IMR-90 (cell line): ENCODE measurements at regions not wholly inside any gene's neighbourhood (a gene's known extent, or its start where the extent isn't known, plus 50 kb on each side); places are given as distances from the start of the nearest gene placed in this dataset.

Source experiments
- ATAC-seq: fragments of 200-7000 bp; cut with Tn5 transposase; 2 replicates; pipeline ENCODE4 v1.9.1; 2020; ENCODE audit warnings: low read depth, mild to moderate bottlenecking, moderate library complexity
- BruUV-seq: library from RNA; stranded (reverse); fragments of 400-500 nt; replicated peaks from 2 replicates; lab custom pipeline; 2021; lab: Mats Ljungman, UMichigan
- CTCF ChIA-PET: fragments of 300-600 bp; formaldehyde crosslinking; extraction: SDS; loops from one replicate; lab custom pipeline; 2021; ENCODE audit warnings: antibody characterized with exemption; lab: Yijun Ruan, JAX
- POLR2A ChIA-PET: fragments of 300-600 bp; sonication (Branson Sonifier 250); formaldehyde crosslinking; loops from one replicate; lab custom pipeline; 2022; ENCODE audit warnings: antibody characterized with exemption; ENCODE audit not compliant: unreplicated experiment; lab: Charles Lee
- DNase-seq: peaks from one replicate; pipeline ENCODE4 v3.0.0; 2013
- H2AFZ ChIP-seq: replicated peaks from 2 replicates; pipeline ENCODE3; 2013; ENCODE audit warnings: low read length, mild to moderate bottlenecking; ENCODE audit not compliant: poor library complexity
- H2AK5ac ChIP-seq: 2 replicates; pipeline ENCODE4 v1.6.1; 2013; ENCODE audit warnings: low read depth, low read length, inconsistent platforms
- H2AK9ac ChIP-seq: replicated peaks from 2 replicates; pipeline ENCODE3; 2013; ENCODE audit warnings: mild to moderate bottlenecking, low read depth, low read length, moderate library complexity; ENCODE audit not compliant: poor library complexity
- H2BK120ac ChIP-seq: 2 replicates; pipeline ENCODE4 v1.6.1; 2013; ENCODE audit warnings: low read depth, low read length, inconsistent platforms
- H2BK15ac ChIP-seq: 3 replicates; pipeline ENCODE4 v1.6.1; 2013; ENCODE audit warnings: low read depth, low read length, inconsistent platforms
- H2BK20ac ChIP-seq: 2 replicates; pipeline ENCODE4 v1.6.1; 2013; ENCODE audit warnings: low read depth, mild to moderate bottlenecking, inconsistent platforms, low read length, moderate library complexity
- H2BK5ac ChIP-seq: 2 replicates; pipeline ENCODE4 v1.6.1; 2013; ENCODE audit warnings: mild to moderate bottlenecking, low read depth, low read length, inconsistent platforms; ENCODE audit not compliant: poor library complexity, severe bottlenecking
- H3K14ac ChIP-seq: replicated peaks from 2 replicates; pipeline ENCODE4 v1.6.1; 2013; ENCODE audit warnings: low read depth, low read length, inconsistent platforms
- H3K18ac ChIP-seq: 2 replicates; pipeline ENCODE4 v1.6.1; 2013; ENCODE audit warnings: low read depth, low read length, control low read depth
- H3K23ac ChIP-seq: 2 replicates; pipeline ENCODE4 v1.6.1; 2013; ENCODE audit warnings: low read depth, low read length, inconsistent platforms
- H3K27ac ChIP-seq: 2 replicates; pipeline ENCODE4 v1.5.1; 2013; ENCODE audit warnings: mild to moderate bottlenecking, control low read depth, low read length; ENCODE audit not compliant: insufficient read depth
- H3K27me3 ChIP-seq: 2 replicates; pipeline ENCODE4 v1.6.1; 2013; ENCODE audit warnings: low read length; ENCODE audit not compliant: control insufficient read depth, insufficient read depth
- H3K36me3 ChIP-seq: 2 replicates; pipeline ENCODE4 v1.6.1; 2013; ENCODE audit warnings: low read length, mixed read lengths; ENCODE audit not compliant: control insufficient read depth, insufficient read depth
- H3K4ac ChIP-seq: 2 replicates; pipeline ENCODE4 v1.6.1; 2013; ENCODE audit warnings: low read depth, low read length, inconsistent platforms
- H3K4me1 ChIP-seq: 2 replicates; pipeline ENCODE4 v1.6.1; 2013; ENCODE audit warnings: low read length, mixed read lengths; ENCODE audit not compliant: control insufficient read depth, insufficient read depth
- H3K4me2 ChIP-seq: 2 replicates; pipeline ENCODE4 v1.6.1; 2013; ENCODE audit warnings: low read depth, mild to moderate bottlenecking, control low read depth, low read length, moderate library complexity
- H3K4me3 ChIP-seq: 2 replicates; pipeline ENCODE4 v1.5.1; 2013; ENCODE audit warnings: low read depth, mild to moderate bottlenecking, control low read depth, low read length, moderate library complexity; ENCODE audit not compliant: insufficient read depth
- H3K56ac ChIP-seq: 2 replicates; pipeline ENCODE4 v1.6.1; 2013; ENCODE audit warnings: low read length, inconsistent platforms; ENCODE audit not compliant: insufficient read depth; ENCODE audit errors: extremely low read depth
- H3K79me1 ChIP-seq, 2 experiments: 2 replicates each; pipeline ENCODE4 v1.6.1; 2013; ENCODE audit warnings: low read length in 2 of 2, inconsistent platforms in 1 of 2, low read depth in 1 of 2
- H3K9ac ChIP-seq: 2 replicates; pipeline ENCODE4 v1.6.1; 2013; ENCODE audit warnings: low read depth, low read length, control low read depth
- H3K9me1 ChIP-seq: 2 replicates; pipeline ENCODE4 v1.6.1; 2013; ENCODE audit warnings: low read length, inconsistent platforms; ENCODE audit not compliant: insufficient read depth
- H3K9me3 ChIP-seq: 2 replicates; pipeline ENCODE4 v1.6.1; 2013; ENCODE audit warnings: low read length; ENCODE audit not compliant: control insufficient read depth, insufficient read depth
- H4K20me1 ChIP-seq: 2 replicates; pipeline ENCODE4 v1.6.1; 2013; ENCODE audit warnings: low read length, inconsistent platforms; ENCODE audit not compliant: insufficient read depth
- H4K5ac ChIP-seq: 2 replicates; pipeline ENCODE4 v1.6.1; 2013; ENCODE audit warnings: mild to moderate bottlenecking, low read depth, low read length, control low read depth
- H4K8ac ChIP-seq, 2 experiments: 2 replicates each; pipeline ENCODE4 v1.6.1; 2013; ENCODE audit warnings: low read depth in 2 of 2, low read length in 2 of 2, control low read depth in 1 of 2, inconsistent platforms in 1 of 2
- H4K91ac ChIP-seq: 2 replicates; pipeline ENCODE4 v1.6.1; 2013; ENCODE audit warnings: low read depth, low read length, inconsistent platforms; ENCODE audit not compliant: insufficient read depth
- BHLHE40 ChIP-seq: fragments of 150-350 bp; IDR thresholded peaks from 2 replicates; pipeline ENCODE4 v1.6.1; 2016; ENCODE audit warnings: mild to moderate bottlenecking, low read depth, low read length
- MAZ ChIP-seq: IDR thresholded peaks from 2 replicates; pipeline ENCODE4 v1.6.1; 2012; ENCODE audit warnings: low read depth, mild to moderate bottlenecking, low read length, improper control_type of control experiment, moderate library complexity, borderline replicate concordance
- NFE2L2 ChIP-seq: fragments of 150-350 bp; IDR thresholded peaks from 2 replicates; pipeline ENCODE4 v1.6.1; 2016; ENCODE audit warnings: low read depth, mild to moderate bottlenecking, low read length
- POLR2A ChIP-seq: IDR thresholded peaks from 2 replicates; pipeline ENCODE4 v1.6.1; 2012; ENCODE audit warnings: mild to moderate bottlenecking, low read depth, low read length
- RCOR1 ChIP-seq: IDR thresholded peaks from 2 replicates; pipeline ENCODE4 v1.6.1; 2012; ENCODE audit warnings: mild to moderate bottlenecking, low read length, improper control_type of control experiment; ENCODE audit not compliant: insufficient replicate concordance
- WGBS, 2 experiments: methylation state at CpG; one replicate each; pipeline versions ENCODE4 v1.1.5 to v1.1.7; 2013; ENCODE audit warnings: missing lambda C conversion rate in 2 of 2; ENCODE audit not compliant: insufficient read length in 1 of 2; ENCODE audit errors: extremely low coverage in 2 of 2; 5-methylcytosine and 5-hydroxymethylcytosine counted together
- dilution Hi-C: fragments of 300-500 bp; cut with HindIII; formaldehyde crosslinking; loops from one replicate; pipeline ENCODE4 v1.14.3; 2018; ENCODE audit warnings: low sequenced_read_pairs; ENCODE audit not compliant: unreplicated experiment
- in situ Hi-C: fragments of 300-500 bp; cut with MboI; formaldehyde crosslinking; loops from 3 replicates; pipeline ENCODE4 v1.14.3; 2019; ENCODE audit warnings: low sequenced_read_pairs, inconsistent platforms, mixed read lengths
- intact Hi-C: fragments of 100-400 bp; cut with micrococcal nuclease; formaldehyde crosslinking; loops from 2 replicates; pipeline ENCODE4 v1.10.0; 2022

DNA sequence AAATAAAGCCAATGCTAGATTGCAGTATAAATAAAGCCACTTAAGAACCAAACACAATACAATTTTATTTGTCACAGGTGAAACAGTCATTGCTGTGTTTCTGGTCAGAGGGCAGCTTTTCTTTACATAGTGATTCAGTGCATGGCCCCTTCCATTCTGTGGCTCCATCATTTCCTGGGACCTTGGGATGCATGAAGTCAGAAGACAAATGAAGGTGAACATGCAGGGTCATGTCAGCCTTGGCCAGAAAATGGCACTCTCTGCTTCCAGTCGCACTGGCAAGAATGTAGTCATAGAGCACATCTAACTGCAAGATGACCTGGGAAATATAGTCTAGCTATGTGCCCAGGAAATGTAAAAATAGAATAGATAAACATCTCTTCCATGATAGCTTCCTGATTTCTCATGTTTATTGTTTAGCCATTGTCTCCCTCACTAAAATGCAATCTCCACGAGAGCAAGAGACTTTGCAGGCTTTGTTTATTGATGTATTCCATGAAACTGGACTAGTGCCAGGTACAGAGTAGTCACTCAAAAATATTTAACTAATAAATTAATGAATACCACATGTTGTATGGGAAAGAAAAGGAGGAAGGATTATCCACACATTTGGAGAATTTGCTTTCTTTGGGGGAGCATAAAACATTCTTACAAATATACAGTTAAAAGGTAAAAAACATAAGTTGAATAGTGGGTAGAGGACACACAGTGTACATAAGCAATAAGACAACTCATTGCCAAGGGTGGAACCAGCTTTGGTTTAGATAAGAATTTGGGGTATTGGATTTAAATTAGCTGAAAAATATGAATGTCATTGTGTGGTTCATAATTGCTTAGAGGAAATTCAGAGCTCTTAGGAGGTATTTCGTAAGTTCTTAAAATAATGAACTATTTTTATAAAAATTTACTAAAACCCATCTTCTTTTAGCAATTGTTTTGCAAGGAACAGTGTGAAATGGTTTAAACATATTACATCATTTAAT lies 343.8 kb downstream of the PID1 start:
- Histone ChIP-seq H4K5ac (no peak overlapping the region), H4K91ac (no peak overlapping the region), H3K4me1 (no peaks in the 10 kb centered on the region), H2BK20ac (no peak overlapping the region), H3K9me1 (no peaks in the 10 kb centered on the region), H2BK5ac (no peak overlapping the region), H3K18ac (no peak overlapping the region), H3K27me3 (no peaks in the 10 kb centered on the region), H3K4ac (no peak overlapping the region), H3K14ac (no peak overlapping the region), H3K36me3 (no peaks in the 10 kb centered on the region), H2AK9ac (no peak overlapping the region), H4K8ac (no peak overlapping the region), H3K4me2 (no peak overlapping the region), H2BK15ac (no peak overlapping the region), H3K79me1 (no peaks in the 10 kb centered on the region), H3K27ac (no peak overlapping the region), H3K9me3 (peaks cover 7% of the 10 kb centered on the region), H3K56ac (no peak overlapping the region), H3K9ac (no peak overlapping the region), H3K4me3 (no peak overlapping the region), H4K20me1 (no peaks in the 10 kb centered on the region), H2AFZ (no peak overlapping the region), H2AK5ac (no peak overlapping the region), H3K23ac (no peak overlapping the region), H2BK120ac (no peak overlapping the region)
- BruUV-seq: no TSS peak
- dilution Hi-C loops (no loop called here), intact Hi-C loops (no loop called here), in situ Hi-C loops (no loop called here)
- POLR2A ChIA-PET: no interaction called here
- no peak for TF ChIP-seq MAZ
- no peak for TF ChIP-seq POLR2A
- no peak for TF ChIP-seq BHLHE40
- TF ChIP-seq NFE2L2: no peak
- no peak for TF ChIP-seq RCOR1
- CTCF ChIA-PET: interaction anchor here (1.3 kb wide), 1 partner anchor 13 kb away, joined by 3 read pairs; no protein-coding TSS in a partner anchor
- DNase-seq: no peak
- ATAC-seq: no peak
- WGBS, 2 experiments: no CpG with 5 or more reads among the region's 3 CpGs
